Fibroblast of lung (primary cell): ENCODE measurements at regions not wholly inside any gene's neighbourhood (a gene's known extent, or its start where the extent isn't known, plus 50 kb on each side); places are given as distances from the start of the nearest gene placed in this dataset.

Experiments
- DNase-seq, 2 donors: peaks; one replicate each; pipeline versions ENCODE4 v3.0.0 to v3.0.0-alpha.2; 2010; ENCODE audit warnings: low read depth in 2 of 2
- H2AFZ ChIP-seq: 2 replicates; pipeline ENCODE4 v1.5.1; 2012; ENCODE audit warnings: low read length, control low read depth, inconsistent platforms
- H3K27ac ChIP-seq: 2 replicates; pipeline ENCODE4 v1.5.1; 2011; ENCODE audit warnings: low read length, control low read depth; ENCODE audit not compliant: insufficient read depth
- H3K27me3 ChIP-seq: 2 replicates; pipeline ENCODE4 v1.5.1; 2011; ENCODE audit warnings: mild to moderate bottlenecking, low read length; ENCODE audit not compliant: control insufficient read depth, insufficient read depth
- H3K36me3 ChIP-seq: 2 replicates; pipeline ENCODE4 v1.5.1; 2011; ENCODE audit warnings: low read length; ENCODE audit not compliant: control insufficient read depth, insufficient read depth
- H3K4me1 ChIP-seq: 2 replicates; pipeline ENCODE4 v1.5.1; 2011; ENCODE audit warnings: low read length; ENCODE audit not compliant: control insufficient read depth, insufficient read depth; ENCODE audit errors: extremely low read depth
- H3K4me2 ChIP-seq: 2 replicates; pipeline ENCODE4 v1.5.1; 2011; ENCODE audit warnings: low read length, control low read depth; ENCODE audit not compliant: insufficient read depth; ENCODE audit errors: extremely low read depth
- H3K4me3 ChIP-seq, 4 experiments: fragments of 200-600 bp in 1 of 4; sonication (generic) in 1 of 4; replicated peaks in 1 of 4; 2 replicates each; pipeline ENCODE4 v1.5.1; 2011 to 2016; ENCODE audit warnings: low read length in 4 of 4, low read depth in 3 of 4, mild to moderate bottlenecking in 3 of 4, control low read depth in 2 of 4, inconsistent platforms in 1 of 4, mixed read lengths in 1 of 4; ENCODE audit not compliant: insufficient read depth in 1 of 4; ENCODE audit errors: control extremely low read depth in 1 of 4
- H3K79me2 ChIP-seq: 2 replicates; pipeline ENCODE4 v1.5.1; 2012; ENCODE audit warnings: mild to moderate bottlenecking, low read length, inconsistent platforms; ENCODE audit not compliant: control insufficient read depth, insufficient read depth
- H3K9ac ChIP-seq: 2 replicates; pipeline ENCODE4 v1.5.1; 2011; ENCODE audit warnings: mild to moderate bottlenecking, low read length, control low read depth; ENCODE audit not compliant: insufficient read depth
- H3K9me3 ChIP-seq: 2 replicates; pipeline ENCODE4 v1.5.1; 2012; ENCODE audit warnings: low read depth, low read length; ENCODE audit not compliant: control insufficient read depth, insufficient read depth
- H4K20me1 ChIP-seq: 2 replicates; pipeline ENCODE4 v1.5.1; 2011; ENCODE audit warnings: low read length; ENCODE audit not compliant: control insufficient read depth, insufficient read depth; ENCODE audit errors: extremely low read depth
- EZH2 ChIP-seq: IDR thresholded peaks from 2 replicates; pipeline ENCODE4 v1.5.1; 2012; ENCODE audit warnings: low read length, control low read depth, mild to moderate bottlenecking; ENCODE audit errors: missing control alignments
- TF ChIP-seq, protein P1 (sequence below), 2 donors: IDR thresholded peaks in 1 of 2; conservative IDR thresholded peaks in 1 of 2; 1 replicate in 1 of 2; 2 replicates in 1 of 2; pipeline ENCODE4 v1.5.1; 2011 to 2012; ENCODE audit warnings: low read length in 2 of 2, control low read depth in 1 of 2, inconsistent platforms in 1 of 2, low read depth in 1 of 2, mild to moderate bottlenecking in 1 of 2

DNA sequence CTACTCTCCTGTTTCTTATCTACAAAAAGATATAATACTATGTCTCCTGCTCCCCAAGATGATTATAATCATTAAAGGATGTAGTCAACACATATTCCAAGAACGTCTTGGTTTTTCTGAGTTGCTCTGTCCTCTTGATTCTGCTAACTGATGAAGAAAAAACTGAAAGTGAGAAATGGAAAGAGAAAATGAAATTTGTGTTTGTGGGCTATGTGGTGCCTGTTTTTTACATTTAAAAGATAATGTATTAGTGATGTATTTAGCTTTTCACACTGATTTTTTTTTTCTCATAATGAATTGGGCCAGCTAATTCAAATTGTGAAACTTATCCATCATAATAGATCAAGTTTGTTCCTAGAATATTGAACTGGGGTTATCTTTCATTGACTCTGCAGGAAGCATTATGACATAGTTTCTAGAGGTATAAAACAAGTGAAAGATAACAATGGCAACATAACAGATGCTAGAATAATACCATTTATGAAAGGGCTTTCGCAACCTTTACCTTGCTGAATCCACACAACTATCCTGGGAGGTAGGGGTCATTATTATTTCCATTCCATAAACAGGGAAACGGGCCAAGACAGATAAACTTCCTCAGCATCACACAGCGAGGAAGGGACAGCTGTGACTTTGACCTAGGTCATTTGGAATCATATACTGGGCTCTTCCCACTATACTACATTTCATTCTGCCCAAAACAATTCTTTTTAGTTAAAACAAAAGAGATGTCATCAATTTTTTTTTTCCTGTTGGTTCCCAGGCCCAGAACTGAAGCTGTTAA, 336.7 kb downstream of the GJA1 start:
- H4K20me1 ChIP-seq = no peaks in the 10 kb centered on the region
- no peak overlapping the region for H2AFZ ChIP-seq
- no peak overlapping the region for H3K4me3 ChIP-seq
- no peak overlapping the region for H3K4me2 ChIP-seq
- H3K36me3 ChIP-seq = no peaks in the 10 kb centered on the region
- H3K9ac ChIP-seq = no peak overlapping the region
- no peaks in the 10 kb centered on the region for H3K27me3 ChIP-seq
- H3K27ac ChIP-seq = no peak overlapping the region
- TF ChIP-seq EZH2 = no peak
- TF ChIP-seq, protein P1, sequence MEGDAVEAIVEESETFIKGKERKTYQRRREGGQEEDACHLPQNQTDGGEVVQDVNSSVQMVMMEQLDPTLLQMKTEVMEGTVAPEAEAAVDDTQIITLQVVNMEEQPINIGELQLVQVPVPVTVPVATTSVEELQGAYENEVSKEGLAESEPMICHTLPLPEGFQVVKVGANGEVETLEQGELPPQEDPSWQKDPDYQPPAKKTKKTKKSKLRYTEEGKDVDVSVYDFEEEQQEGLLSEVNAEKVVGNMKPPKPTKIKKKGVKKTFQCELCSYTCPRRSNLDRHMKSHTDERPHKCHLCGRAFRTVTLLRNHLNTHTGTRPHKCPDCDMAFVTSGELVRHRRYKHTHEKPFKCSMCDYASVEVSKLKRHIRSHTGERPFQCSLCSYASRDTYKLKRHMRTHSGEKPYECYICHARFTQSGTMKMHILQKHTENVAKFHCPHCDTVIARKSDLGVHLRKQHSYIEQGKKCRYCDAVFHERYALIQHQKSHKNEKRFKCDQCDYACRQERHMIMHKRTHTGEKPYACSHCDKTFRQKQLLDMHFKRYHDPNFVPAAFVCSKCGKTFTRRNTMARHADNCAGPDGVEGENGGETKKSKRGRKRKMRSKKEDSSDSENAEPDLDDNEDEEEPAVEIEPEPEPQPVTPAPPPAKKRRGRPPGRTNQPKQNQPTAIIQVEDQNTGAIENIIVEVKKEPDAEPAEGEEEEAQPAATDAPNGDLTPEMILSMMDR (conservative IDR thresholded peaks at IDR 0.05 in 1 of 2, IDR thresholded peaks at IDR 0.05 in 1 of 2; ENCODE audit: low read depth in 1 of 2, low read length in 2 of 2) = no peak
- DNase-seq = no peak
- H3K4me1 ChIP-seq = no peaks in the 10 kb centered on the region
- H3K79me2 ChIP-seq = no peaks in the 10 kb centered on the region
- no peaks in the 10 kb centered on the region for H3K9me3 ChIP-seq

DNA sequence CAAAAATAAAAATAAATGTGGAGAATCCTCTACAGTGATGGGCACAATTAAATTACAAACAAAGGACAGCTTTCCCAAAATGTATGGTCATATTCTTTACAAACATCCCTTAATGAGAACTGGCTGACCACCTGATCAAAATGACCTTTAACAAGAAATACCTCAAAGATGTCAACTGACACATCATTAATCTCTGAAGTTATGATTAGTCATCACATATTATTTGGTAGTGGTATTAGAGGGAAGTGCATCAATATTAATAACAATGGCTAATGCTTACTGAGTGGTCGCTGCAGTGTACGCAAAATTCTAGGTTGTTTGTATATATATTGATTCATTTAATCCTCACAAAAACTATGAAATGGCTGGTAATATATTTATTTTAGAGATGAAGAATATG, 340.6 kb downstream of the GJA1 start:
- Histone ChIP-seq H3K27ac (no peak overlapping the region), H3K79me2 (no peaks in the 10 kb centered on the region), H3K4me1 (no peaks in the 10 kb centered on the region), H4K20me1 (no peaks in the 10 kb centered on the region), H3K36me3 (no peaks in the 10 kb centered on the region), H3K9ac (no peak overlapping the region), H2AFZ (no peak overlapping the region), H3K4me3 (no peak overlapping the region), H3K27me3 (no peaks in the 10 kb centered on the region), H3K9me3 (no peaks in the 10 kb centered on the region), H3K4me2 (no peak overlapping the region)
- DNase-seq = no peak
- no peak for TF ChIP-seq EZH2
- TF ChIP-seq, protein P1 (conservative IDR thresholded peaks at IDR 0.05 in 1 of 2, IDR thresholded peaks at IDR 0.05 in 1 of 2; ENCODE audit: low read depth in 1 of 2, low read length in 2 of 2) = no peak

DNA sequence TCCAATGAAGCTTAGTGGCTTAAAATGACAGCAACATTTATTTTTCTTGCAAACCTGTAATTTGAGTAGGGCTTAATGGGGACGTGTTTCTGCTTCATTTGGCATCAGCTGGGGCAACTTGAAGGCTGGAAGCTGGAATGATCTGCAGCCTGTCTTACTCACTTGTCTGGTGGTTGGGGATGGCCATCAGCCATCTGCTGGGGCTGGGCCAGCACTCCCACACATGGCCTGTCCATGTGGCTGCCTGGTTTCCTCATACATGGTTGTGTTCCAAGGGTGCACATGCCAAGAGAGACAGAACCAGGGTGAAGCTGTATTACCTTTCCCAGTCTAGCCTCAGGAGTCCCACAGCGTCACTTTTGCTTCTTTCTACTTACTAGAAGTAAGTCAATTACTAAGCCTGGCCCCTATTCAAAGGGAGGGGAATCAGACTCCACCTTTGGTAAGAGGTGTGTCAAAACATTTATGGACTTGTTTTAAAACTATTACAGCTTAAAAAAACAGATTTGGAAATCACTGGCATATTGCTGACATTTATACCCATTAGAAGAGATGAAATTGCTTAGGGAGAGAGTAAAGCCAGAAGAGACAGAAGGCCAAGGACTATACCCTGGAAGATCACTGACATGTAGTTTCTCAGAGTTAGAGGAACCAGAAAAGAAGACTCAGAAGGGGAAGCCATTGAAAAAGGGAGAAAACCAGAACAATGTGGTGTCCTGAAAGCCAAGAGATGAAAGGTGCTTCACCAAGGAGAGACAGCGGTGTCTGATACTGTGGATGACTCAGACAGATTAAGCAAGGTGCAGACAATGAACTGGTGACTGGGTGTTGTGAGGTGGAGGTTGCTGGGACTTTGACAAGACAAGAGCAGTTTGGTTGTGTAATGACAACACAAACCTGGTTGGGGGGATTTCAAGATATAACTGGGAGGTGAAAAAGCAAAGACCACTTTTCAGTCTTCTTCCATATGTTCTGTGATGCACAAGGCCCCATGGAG, 345.2 kb downstream of the GJA1 start:
- Histone ChIP-seq H3K27ac (no peak overlapping the region), H3K36me3 (no peaks in the 10 kb centered on the region), H4K20me1 (no peaks in the 10 kb centered on the region), H3K4me2 (peak overlapping the region; percentile 16), H2AFZ (no peak overlapping the region), H3K27me3 (no peaks in the 10 kb centered on the region), H3K79me2 (no peaks in the 10 kb centered on the region), H3K4me3 (no peak overlapping the region), H3K4me1 (no peaks in the 10 kb centered on the region), H3K9ac (no peak overlapping the region), H3K9me3 (no peaks in the 10 kb centered on the region)
- DNase-seq = peak; percentile 95 to 99
- TF ChIP-seq EZH2 = no peak
- TF ChIP-seq, protein P1 (conservative IDR thresholded peaks at IDR 0.05 in 1 of 2, IDR thresholded peaks at IDR 0.05 in 1 of 2; ENCODE audit: low read depth in 1 of 2, low read length in 2 of 2) = no peak
